ENCODE measurements at regions not wholly inside any gene's neighbourhood (a gene's known extent, or its start where the extent isn't known, plus 50 kb on each side); places are given as distances from the start of the nearest gene placed in this dataset.
"Not testable (repeated sequence)": the region's sequence is repeated elsewhere in the genome, so short reads cannot be mapped to it uniquely, and the experiment has no call there.

DNA sequence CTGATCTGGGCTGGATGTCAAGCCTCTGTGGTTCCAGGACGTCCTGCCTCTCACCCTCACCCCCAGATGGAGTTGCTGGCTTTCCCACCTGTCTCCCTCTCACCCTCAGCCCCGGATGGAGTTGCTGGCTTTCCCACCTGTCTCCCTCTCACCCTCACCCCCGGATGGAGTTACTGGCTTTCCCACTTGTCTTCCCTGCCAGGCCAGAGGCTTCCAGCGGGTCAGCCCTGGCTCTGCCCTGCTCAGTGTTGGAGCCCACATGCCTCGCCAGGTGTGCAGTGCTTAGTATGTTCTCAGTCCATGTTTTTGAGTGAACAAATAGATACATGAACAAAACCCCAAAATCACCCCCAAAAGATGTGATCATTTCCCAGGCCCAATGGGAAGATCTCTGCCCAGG lies 127.6 kb downstream of the LRRC37A3 start:
- not testable (repeated sequence) for H3K27ac ChIP-seq (ENCODE audit: low read depth, low read length, poor library complexity, severe bottlenecking); H3K9ac ChIP-seq (ENCODE audit: low read length); H3K4me1 ChIP-seq (ENCODE audit: insufficient read depth, low read length, severe bottlenecking); H3K4me2 ChIP-seq (ENCODE audit: low read length); H3K36me3 ChIP-seq (ENCODE audit: insufficient read depth, low read length); H3K27me3 ChIP-seq (ENCODE audit: insufficient read depth, low read length); H2AFZ ChIP-seq (ENCODE audit: low read length); H4K20me1 ChIP-seq (ENCODE audit: insufficient read depth, low read length); H3K4me3 ChIP-seq (ENCODE audit: low read depth, low read length, poor library complexity, severe bottlenecking); H3K9me2 ChIP-seq (ENCODE audit: low read depth, low read length); H3F3A ChIP-seq (ENCODE audit: insufficient read depth, low read length); H3K79me2 ChIP-seq (ENCODE audit: insufficient read depth, low read length); H3K9me3 ChIP-seq (ENCODE audit: low read length)

GRCh38 chr17:64791226-64791625 lies 128.1 kb downstream of the LRRC37A3 start:
- H3K27ac ChIP-seq (ENCODE audit: low read depth, low read length, poor library complexity, severe bottlenecking); H3K4me1 ChIP-seq (ENCODE audit: insufficient read depth, low read length, severe bottlenecking); H3K9me2 ChIP-seq (ENCODE audit: low read depth, low read length); H3K4me3 ChIP-seq (ENCODE audit: low read depth, low read length, poor library complexity, severe bottlenecking); H3K9ac ChIP-seq (ENCODE audit: low read length); H2AFZ ChIP-seq (ENCODE audit: low read length); H3F3A ChIP-seq (ENCODE audit: insufficient read depth, low read length); H3K79me2 ChIP-seq (ENCODE audit: insufficient read depth, low read length); H3K9me3 ChIP-seq (ENCODE audit: low read length); H4K20me1 ChIP-seq (ENCODE audit: insufficient read depth, low read length); H3K27me3 ChIP-seq (ENCODE audit: insufficient read depth, low read length); H3K4me2 ChIP-seq (ENCODE audit: low read length); H3K36me3 ChIP-seq (ENCODE audit: insufficient read depth, low read length): not testable (repeated sequence)

GRCh38 chr17:64790690-64791089 lies 128.6 kb upstream of the SMURF2 start:
- H3K4me1 ChIP-seq (ENCODE audit: insufficient read depth, low read length, severe bottlenecking); H3F3A ChIP-seq (ENCODE audit: insufficient read depth, low read length); H3K9me3 ChIP-seq (ENCODE audit: low read length); H3K36me3 ChIP-seq (ENCODE audit: insufficient read depth, low read length); H3K9ac ChIP-seq (ENCODE audit: low read length); H3K4me2 ChIP-seq (ENCODE audit: low read length); H3K9me2 ChIP-seq (ENCODE audit: low read depth, low read length); H3K27me3 ChIP-seq (ENCODE audit: insufficient read depth, low read length); H3K79me2 ChIP-seq (ENCODE audit: insufficient read depth, low read length); H2AFZ ChIP-seq (ENCODE audit: low read length); H4K20me1 ChIP-seq (ENCODE audit: insufficient read depth, low read length); H3K27ac ChIP-seq (ENCODE audit: low read depth, low read length, poor library complexity, severe bottlenecking); H3K4me3 ChIP-seq (ENCODE audit: low read depth, low read length, poor library complexity, severe bottlenecking): not testable (repeated sequence)

DNA sequence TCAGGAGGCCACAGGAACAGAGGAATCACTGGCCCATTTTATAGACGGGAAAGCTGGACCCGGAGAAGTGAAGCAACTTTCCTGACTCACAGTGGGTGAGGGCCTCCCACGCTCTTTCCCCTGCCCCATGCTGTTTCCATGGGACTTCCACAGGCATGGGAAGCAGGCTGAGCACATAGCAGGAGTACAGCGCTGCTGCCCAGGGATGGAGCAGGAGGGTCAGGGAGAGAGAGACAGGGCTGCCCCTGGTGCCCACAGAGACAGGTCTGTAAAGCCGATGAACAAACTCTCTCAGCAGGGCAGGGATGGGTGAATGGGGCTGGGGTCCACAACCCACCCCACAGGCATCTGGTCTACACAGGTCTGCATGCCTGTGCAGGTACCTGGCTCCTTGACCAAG lies 128.1 kb upstream of the SMURF2 start:
- not testable (repeated sequence) for H3K4me1 ChIP-seq (ENCODE audit: insufficient read depth, low read length, severe bottlenecking); H3K27ac ChIP-seq (ENCODE audit: low read depth, low read length, poor library complexity, severe bottlenecking); H3K9me2 ChIP-seq (ENCODE audit: low read depth, low read length); H3K79me2 ChIP-seq (ENCODE audit: insufficient read depth, low read length); H3K27me3 ChIP-seq (ENCODE audit: insufficient read depth, low read length); H2AFZ ChIP-seq (ENCODE audit: low read length); H3K36me3 ChIP-seq (ENCODE audit: insufficient read depth, low read length); H3K9me3 ChIP-seq (ENCODE audit: low read length); H3K9ac ChIP-seq (ENCODE audit: low read length); H4K20me1 ChIP-seq (ENCODE audit: insufficient read depth, low read length); H3K4me2 ChIP-seq (ENCODE audit: low read length); H3K4me3 ChIP-seq (ENCODE audit: low read depth, low read length, poor library complexity, severe bottlenecking); H3F3A ChIP-seq (ENCODE audit: insufficient read depth, low read length)

GRCh38 chr17:64789061-64789445 lies 126.9 kb upstream of the SMURF2 start:
- H3F3A ChIP-seq (ENCODE audit: insufficient read depth, low read length): not testable (repeated sequence)

More at GRCh38 chr17:64789061-64789445, 126.9 kb upstream of the SMURF2 start:
- not testable (repeated sequence) for H3K4me1 ChIP-seq (ENCODE audit: insufficient read depth, low read length, severe bottlenecking); H3K27me3 ChIP-seq (ENCODE audit: insufficient read depth, low read length); H3K9ac ChIP-seq (ENCODE audit: low read length); H3K27ac ChIP-seq (ENCODE audit: low read depth, low read length, poor library complexity, severe bottlenecking); H3K9me2 ChIP-seq (ENCODE audit: low read depth, low read length); H2AFZ ChIP-seq (ENCODE audit: low read length); H3K9me3 ChIP-seq (ENCODE audit: low read length); H3K79me2 ChIP-seq (ENCODE audit: insufficient read depth, low read length); H3K4me2 ChIP-seq (ENCODE audit: low read length); H3K4me3 ChIP-seq (ENCODE audit: low read depth, low read length, poor library complexity, severe bottlenecking); H4K20me1 ChIP-seq (ENCODE audit: insufficient read depth, low read length); H3K36me3 ChIP-seq (ENCODE audit: insufficient read depth, low read length)
